ENCODE measurements at regions not wholly inside any gene's neighbourhood (a gene's known extent, or its start where the extent isn't known, plus 50 kb on each side); places are given as distances from the start of the nearest gene placed in this dataset.

DNA sequence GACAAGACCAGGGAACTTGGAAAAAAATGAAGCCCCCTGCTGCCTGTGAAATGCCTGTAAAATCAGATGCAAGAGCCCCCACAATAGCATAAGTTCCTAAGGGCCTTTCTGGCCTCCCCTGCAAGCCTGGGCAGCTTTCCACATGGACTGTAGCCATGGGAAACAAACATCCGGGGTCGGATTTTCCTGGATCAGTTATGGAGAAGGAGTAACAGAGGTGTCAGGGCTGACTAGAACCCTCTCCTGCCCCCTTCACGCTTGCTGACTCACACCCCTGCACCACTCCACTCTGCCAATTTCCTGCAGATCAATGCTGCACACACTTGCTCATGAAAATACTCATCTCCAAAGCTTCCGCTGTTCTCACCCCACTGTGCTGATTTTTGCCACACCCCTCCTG lies 258.6 kb downstream of the CBLN1 start:
- TF ChIP-seq, protein P1, sequence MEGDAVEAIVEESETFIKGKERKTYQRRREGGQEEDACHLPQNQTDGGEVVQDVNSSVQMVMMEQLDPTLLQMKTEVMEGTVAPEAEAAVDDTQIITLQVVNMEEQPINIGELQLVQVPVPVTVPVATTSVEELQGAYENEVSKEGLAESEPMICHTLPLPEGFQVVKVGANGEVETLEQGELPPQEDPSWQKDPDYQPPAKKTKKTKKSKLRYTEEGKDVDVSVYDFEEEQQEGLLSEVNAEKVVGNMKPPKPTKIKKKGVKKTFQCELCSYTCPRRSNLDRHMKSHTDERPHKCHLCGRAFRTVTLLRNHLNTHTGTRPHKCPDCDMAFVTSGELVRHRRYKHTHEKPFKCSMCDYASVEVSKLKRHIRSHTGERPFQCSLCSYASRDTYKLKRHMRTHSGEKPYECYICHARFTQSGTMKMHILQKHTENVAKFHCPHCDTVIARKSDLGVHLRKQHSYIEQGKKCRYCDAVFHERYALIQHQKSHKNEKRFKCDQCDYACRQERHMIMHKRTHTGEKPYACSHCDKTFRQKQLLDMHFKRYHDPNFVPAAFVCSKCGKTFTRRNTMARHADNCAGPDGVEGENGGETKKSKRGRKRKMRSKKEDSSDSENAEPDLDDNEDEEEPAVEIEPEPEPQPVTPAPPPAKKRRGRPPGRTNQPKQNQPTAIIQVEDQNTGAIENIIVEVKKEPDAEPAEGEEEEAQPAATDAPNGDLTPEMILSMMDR (conservative IDR thresholded peaks at IDR 0.05), result no peak
- no peaks in the 10 kb centered on the region for H3K36me3 Mint-ChIP-seq
- peaks cover 42% of the 10 kb centered on the region for H3K27me3 Mint-ChIP-seq
- peaks cover 8% of the 10 kb centered on the region for H3K9me3 Mint-ChIP-seq
- DNase-seq (ENCODE audit: extremely low spot score, unreplicated experiment), result no peak
- peaks cover 54% of the 10 kb centered on the region for H3K4me1 Mint-ChIP-seq (ENCODE audit: unreplicated experiment)
- no peak overlapping the region for H3K27ac Mint-ChIP-seq
- H3K4me3 Mint-ChIP-seq, result no peak overlapping the region

DNA sequence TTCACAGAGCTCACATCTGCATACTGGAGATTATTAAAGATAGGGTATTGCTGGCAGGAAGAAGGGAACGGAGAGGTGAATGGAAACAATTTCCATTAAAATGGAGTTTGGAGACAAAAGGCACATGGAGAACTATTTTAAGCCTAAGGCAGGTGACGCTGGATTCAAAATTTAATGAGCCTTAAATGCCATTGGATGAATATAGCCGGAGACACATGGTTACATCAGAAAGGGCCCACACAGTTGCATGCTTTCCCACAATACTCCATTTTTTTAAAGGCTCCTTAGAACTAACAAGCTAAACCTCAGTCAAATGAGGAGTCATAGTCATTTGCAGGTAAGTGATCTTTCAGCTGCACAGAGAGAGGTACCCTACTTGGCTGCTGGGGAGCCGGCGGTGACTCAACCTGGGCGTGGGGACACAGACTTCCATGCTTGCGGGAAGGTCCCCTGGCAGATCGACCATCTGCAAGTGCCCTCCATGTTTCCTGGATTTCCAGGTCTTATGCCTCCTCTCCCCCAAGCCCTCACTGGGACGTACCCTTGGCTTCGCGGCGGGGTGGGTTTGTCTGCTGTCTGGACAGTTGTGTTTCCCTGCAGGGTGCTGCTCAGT lies 259.2 kb downstream of the CBLN1 start:
- Mint-ChIP-seq H3K4me3 (no peak overlapping the region), H3K27ac (no peak overlapping the region), H3K27me3 (peaks cover 42% of the 10 kb centered on the region), H3K36me3 (no peaks in the 10 kb centered on the region), H3K9me3 (peaks cover 8% of the 10 kb centered on the region), H3K4me1 (ENCODE audit: unreplicated experiment) (peaks cover 54% of the 10 kb centered on the region)
- TF ChIP-seq, protein P1 (conservative IDR thresholded peaks at IDR 0.05), result no peak
- no peak for DNase-seq (ENCODE audit: extremely low spot score, unreplicated experiment)

DNA sequence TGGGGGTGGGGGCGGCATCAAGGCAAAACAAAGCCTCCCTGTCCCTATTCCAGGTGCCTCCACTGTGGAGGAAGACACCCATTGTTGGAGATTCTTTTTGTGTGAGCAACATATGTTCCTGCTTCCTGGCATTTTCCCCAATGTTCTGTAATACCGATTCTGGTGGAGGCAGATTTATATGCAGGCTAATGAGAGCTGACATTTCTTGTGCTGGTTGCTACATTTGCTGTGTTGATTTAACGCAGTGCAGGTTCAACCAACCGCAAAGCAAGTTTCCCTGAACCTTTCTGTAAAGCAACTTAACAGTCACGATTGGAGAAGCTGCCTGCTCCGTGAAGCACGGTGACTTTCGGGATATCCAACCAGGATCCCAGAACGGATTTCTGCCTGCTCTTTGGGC lies 260.5 kb downstream of the CBLN1 start:
- Mint-ChIP-seq H3K4me1 (ENCODE audit: unreplicated experiment) (peaks cover 44% of the 10 kb centered on the region), H3K27me3 (peaks cover 33% of the 10 kb centered on the region), H3K36me3 (no peaks in the 10 kb centered on the region), H3K9me3 (peaks cover 1% of the 10 kb centered on the region), H3K4me3 (no peak overlapping the region), H3K27ac (no peak overlapping the region)
- TF ChIP-seq, protein P1 (conservative IDR thresholded peaks at IDR 0.05), result no peak
- DNase-seq (ENCODE audit: extremely low spot score, unreplicated experiment), result no peak

DNA sequence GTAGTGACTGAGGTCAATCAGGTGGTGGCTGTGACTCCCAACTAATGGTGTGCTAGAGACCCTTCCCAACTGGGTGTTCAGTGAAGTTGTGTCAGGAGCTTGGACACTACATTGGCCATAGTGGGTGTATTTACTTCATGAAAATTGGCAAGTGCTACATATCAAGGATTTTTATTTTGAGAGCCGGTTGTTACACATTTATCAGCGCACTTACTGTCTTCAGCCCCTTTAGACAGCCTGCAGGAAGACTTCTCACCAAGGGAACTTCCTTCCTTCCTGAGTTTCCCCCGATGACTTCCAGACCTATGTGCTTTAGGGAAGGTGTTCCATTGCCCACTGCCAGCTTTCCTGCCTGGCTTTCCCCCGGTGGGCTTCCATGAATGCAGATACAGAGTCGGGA lies 261.2 kb downstream of the CBLN1 start:
- no peak overlapping the region for H3K4me3 Mint-ChIP-seq
- H3K9me3 Mint-ChIP-seq, result no peaks in the 10 kb centered on the region
- no peaks in the 10 kb centered on the region for H3K36me3 Mint-ChIP-seq
- H3K27ac Mint-ChIP-seq, result no peak overlapping the region
- peaks cover 30% of the 10 kb centered on the region for H3K27me3 Mint-ChIP-seq
- peaks cover 42% of the 10 kb centered on the region for H3K4me1 Mint-ChIP-seq (ENCODE audit: unreplicated experiment)
- TF ChIP-seq, protein P1 (conservative IDR thresholded peaks at IDR 0.05), result no peak
- DNase-seq (ENCODE audit: extremely low spot score, unreplicated experiment), result no peak

DNA sequence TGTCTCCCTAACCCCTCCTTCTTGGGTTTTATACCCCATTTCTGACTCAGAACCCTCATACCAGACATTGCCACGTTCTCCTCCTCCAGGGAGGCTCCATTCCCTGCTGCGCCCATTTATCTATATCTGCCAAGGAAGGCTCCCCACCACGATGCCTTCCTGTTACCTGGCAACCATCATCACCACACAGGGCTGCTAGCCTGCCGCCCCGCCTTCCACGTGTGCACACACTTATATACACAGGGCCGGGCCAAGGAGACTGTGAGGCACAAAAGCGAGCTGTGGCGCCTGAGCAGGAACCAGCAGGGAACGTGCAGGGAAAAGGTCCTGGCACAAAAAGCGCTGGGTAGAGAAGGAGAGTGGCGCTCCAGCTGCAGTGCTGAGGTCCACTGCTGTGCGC lies 261.8 kb downstream of the CBLN1 start:
- Mint-ChIP-seq H3K4me1 (ENCODE audit: unreplicated experiment) (peaks cover 42% of the 10 kb centered on the region), H3K4me3 (peak overlapping the region; percentile 65), H3K9me3 (no peaks in the 10 kb centered on the region), H3K27ac (peak overlapping the region; percentile 53), H3K36me3 (no peaks in the 10 kb centered on the region), H3K27me3 (peaks cover 31% of the 10 kb centered on the region)
- no peak for DNase-seq (ENCODE audit: extremely low spot score, unreplicated experiment)
- TF ChIP-seq, protein P1 (conservative IDR thresholded peaks at IDR 0.05), result no peak

Data from type B pancreatic cell (in vitro differentiated cells).